ENCODE measurements at regions not wholly inside any gene's neighbourhood (a gene's known extent, or its start where the extent isn't known, plus 50 kb on each side); places are given as distances from the start of the nearest gene placed in this dataset.

DNA sequence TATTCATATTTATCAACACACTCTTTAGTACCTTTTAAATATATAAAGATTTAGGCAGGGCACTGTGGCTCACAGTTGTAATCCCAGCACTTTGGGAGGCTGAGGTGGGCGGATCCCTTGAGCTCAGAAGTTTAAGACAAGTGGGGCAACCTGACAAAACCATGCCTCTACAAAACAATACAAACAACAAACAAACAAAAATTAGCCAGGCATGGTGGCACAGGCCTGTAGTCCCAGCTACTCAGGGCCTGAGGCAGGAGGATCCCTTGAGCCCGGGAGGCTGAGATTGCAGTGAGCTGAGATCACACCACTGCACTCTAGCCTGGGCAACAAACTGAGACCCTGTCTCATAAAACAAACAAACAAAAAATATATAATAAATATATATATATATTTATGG lies 1748.3 kb upstream of the PCDH20 start:
- DNase-seq (no peak), ATAC-seq (ENCODE audit: low read depth in 2 of 2) (no peak)
- Mint-ChIP-seq H3K9me3 (peaks cover 0 to 5% (median 0%) of the 10 kb centered on the region in 7 donors), H3K4me1 (no peaks in the 10 kb centered on the region), H3K27me3 (no peaks in the 10 kb centered on the region), H3K4me3 (no peak overlapping the region), H3K36me3 (no peaks in the 10 kb centered on the region), H3K27ac (no peak overlapping the region)

- H3K4me1 Mint-ChIP-seq: no peaks in the 10 kb centered on the region
- no peaks in the 10 kb centered on the region for H3K27me3 Mint-ChIP-seq
- DNase-seq (no peak), ATAC-seq (ENCODE audit: low read depth in 2 of 2) (no peak)
- no peaks in the 10 kb centered on the region for H3K36me3 Mint-ChIP-seq
- no peak overlapping the region for H3K4me3 Mint-ChIP-seq
- peaks cover 0 to 7% (median 6%) of the 10 kb centered on the region in 7 donors for H3K9me3 Mint-ChIP-seq
- H3K27ac Mint-ChIP-seq: no peak overlapping the region
These were observed 1745.6 kb upstream of the PCDH20 start for GRCh38 chr13:63161219-63161618.

DNA sequence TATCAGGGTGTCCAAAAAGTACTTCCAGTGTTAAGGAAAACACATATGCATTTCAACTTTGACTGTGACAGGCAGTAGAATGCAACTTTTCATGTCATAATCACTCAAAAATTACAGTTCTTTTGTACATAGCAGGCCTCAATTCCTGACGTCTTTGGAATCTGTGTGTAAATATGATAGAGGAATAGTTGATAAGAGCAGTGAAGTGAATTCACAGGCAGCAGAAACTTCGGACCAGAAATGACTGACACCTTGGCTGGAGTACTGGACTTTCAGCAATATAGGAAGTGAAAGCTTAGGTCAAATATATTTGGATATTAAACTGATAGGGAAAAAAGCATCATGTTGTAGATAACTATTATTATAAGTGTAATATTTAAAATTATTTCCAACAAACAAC lies 1741.2 kb upstream of the PCDH20 start:
- H3K27ac Mint-ChIP-seq: no peak overlapping the region

GRCh38 chr13:63149375-63149774 lies 1733.7 kb upstream of the PCDH20 start:
- ATAC-seq (ENCODE audit: low read depth in 2 of 2) (no peak), DNase-seq (no peak)
- no peak overlapping the region for H3K4me3 Mint-ChIP-seq
- peaks cover 4 to 17% (median 11%) of the 10 kb centered on the region in 7 donors for H3K9me3 Mint-ChIP-seq
- H3K36me3 Mint-ChIP-seq: no peaks in the 10 kb centered on the region
- no peaks in the 10 kb centered on the region for H3K4me1 Mint-ChIP-seq
- H3K27ac Mint-ChIP-seq: no peak overlapping the region
- H3K27me3 Mint-ChIP-seq: no peaks in the 10 kb centered on the region

More for the DNA sequence above, 1741.2 kb upstream of the PCDH20 start:
- no peak for ATAC-seq (ENCODE audit: low read depth in 2 of 2)
- Mint-ChIP-seq H3K4me1 (no peaks in the 10 kb centered on the region), H3K9me3 (peaks cover 0 to 7% (median 5%) of the 10 kb centered on the region in 7 donors), H3K4me3 (no peak overlapping the region), H3K27me3 (no peaks in the 10 kb centered on the region), H3K36me3 (no peaks in the 10 kb centered on the region)
- no peak for DNase-seq

DNA sequence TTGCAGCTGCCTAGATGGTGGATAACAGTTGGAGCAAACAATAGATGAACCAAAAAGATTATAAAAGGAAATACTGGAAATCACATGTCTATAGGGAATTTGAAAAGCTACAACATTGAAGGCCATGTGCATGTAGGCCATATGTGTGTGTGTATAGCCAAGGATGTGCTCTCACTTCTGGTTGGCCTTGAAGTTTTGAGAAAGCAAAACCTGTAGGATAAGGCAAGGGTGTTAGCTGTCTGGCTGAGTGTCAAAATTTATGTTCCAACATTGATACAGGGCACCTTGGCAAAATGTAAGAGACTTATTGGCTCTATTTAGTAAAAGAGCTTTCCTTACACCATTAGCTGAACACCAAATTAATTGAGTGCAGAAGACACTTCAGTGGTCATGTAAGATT lies 1723.6 kb upstream of the PCDH20 start:
- no peaks in the 10 kb centered on the region for H3K36me3 Mint-ChIP-seq
- peaks cover 0 to 5% (median 3%) of the 10 kb centered on the region in 7 donors for H3K9me3 Mint-ChIP-seq
- no peak overlapping the region for H3K4me3 Mint-ChIP-seq
- DNase-seq (no peak), ATAC-seq (ENCODE audit: low read depth in 2 of 2) (no peak)
- H3K27me3 Mint-ChIP-seq: no peaks in the 10 kb centered on the region
- no peak overlapping the region for H3K27ac Mint-ChIP-seq
- H3K4me1 Mint-ChIP-seq: no peaks in the 10 kb centered on the region

DNA sequence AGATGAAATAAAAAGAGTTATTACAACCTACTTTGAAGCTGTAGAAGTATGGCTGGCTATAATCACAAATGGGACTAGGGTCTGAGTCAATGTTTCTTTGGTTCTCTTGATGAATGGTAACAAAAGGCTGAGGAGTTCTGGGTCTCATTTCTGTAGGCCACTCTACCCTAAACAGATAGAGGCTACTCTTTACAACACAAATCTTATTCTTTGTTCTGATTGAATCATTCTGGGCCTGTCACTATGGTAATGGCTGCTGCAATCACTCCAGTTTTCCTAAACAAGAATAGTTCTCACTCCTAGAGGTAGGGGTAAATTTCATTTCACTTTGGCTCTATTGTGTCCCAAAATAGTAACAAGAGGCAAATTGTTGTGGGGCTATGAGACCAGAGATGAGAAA lies 1714.3 kb upstream of the PCDH20 start:
- peaks cover 0 to 4% (median 0%) of the 10 kb centered on the region in 7 donors for H3K9me3 Mint-ChIP-seq
- H3K4me1 Mint-ChIP-seq: no peaks in the 10 kb centered on the region
- no peaks in the 10 kb centered on the region for H3K27me3 Mint-ChIP-seq
- H3K27ac Mint-ChIP-seq: no peak overlapping the region
- H3K36me3 Mint-ChIP-seq: no peaks in the 10 kb centered on the region
- no peak overlapping the region for H3K4me3 Mint-ChIP-seq
- ATAC-seq (ENCODE audit: low read depth in 2 of 2) (no peak), DNase-seq (no peak)

- peaks cover 0 to 4% (median 0%) of the 10 kb centered on the region in 7 donors for H3K9me3 Mint-ChIP-seq
- ATAC-seq (ENCODE audit: low read depth in 2 of 2) (no peak), DNase-seq (no peak)
- H3K27me3 Mint-ChIP-seq: no peaks in the 10 kb centered on the region
- no peak overlapping the region for H3K4me3 Mint-ChIP-seq
- H3K27ac Mint-ChIP-seq: no peak overlapping the region
- no peaks in the 10 kb centered on the region for H3K36me3 Mint-ChIP-seq
- H3K4me1 Mint-ChIP-seq: no peaks in the 10 kb centered on the region
These were observed 1713.1 kb upstream of the PCDH20 start for GRCh38 chr13:63128716-63129115.

DNA sequence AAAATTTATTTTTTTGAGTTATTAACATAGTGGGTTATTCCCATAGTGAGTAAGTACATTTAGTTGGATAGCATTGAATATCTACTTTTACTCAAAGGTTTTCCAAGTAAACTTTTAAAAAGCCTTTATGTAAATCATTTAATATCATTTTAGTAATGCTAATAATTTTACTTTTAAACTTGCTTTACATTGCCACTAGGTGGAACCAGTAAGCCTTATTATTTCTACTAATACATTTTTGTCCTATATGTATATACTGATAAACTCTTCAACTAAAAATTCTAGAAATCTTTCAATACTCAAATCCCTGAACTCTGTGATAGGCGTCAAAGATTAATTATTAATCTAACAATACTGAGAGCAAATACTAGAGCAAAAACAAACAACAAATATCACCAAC lies 1709.2 kb upstream of the PCDH20 start:
- Mint-ChIP-seq H3K36me3 (no peaks in the 10 kb centered on the region), H3K27me3 (no peaks in the 10 kb centered on the region), H3K4me3 (no peak overlapping the region), H3K4me1 (no peaks in the 10 kb centered on the region), H3K27ac (no peak overlapping the region), H3K9me3 (no peaks in the 10 kb centered on the region)
- DNase-seq (no peak), ATAC-seq (ENCODE audit: low read depth in 2 of 2) (no peak)

GRCh38 chr13:63120883-63121282 lies 1705.2 kb upstream of the PCDH20 start:
- Mint-ChIP-seq H3K36me3 (no peaks in the 10 kb centered on the region), H3K9me3 (no peaks in the 10 kb centered on the region), H3K27me3 (no peaks in the 10 kb centered on the region), H3K27ac (no peak overlapping the region), H3K4me3 (no peak overlapping the region), H3K4me1 (no peaks in the 10 kb centered on the region)
- ATAC-seq (ENCODE audit: low read depth in 2 of 2) (no peak), DNase-seq (no peak)

GRCh38 chr13:63117710-63118109 lies 1702.1 kb upstream of the PCDH20 start:
- ATAC-seq (ENCODE audit: low read depth in 2 of 2) (no peak), DNase-seq (no peak)
- Mint-ChIP-seq H3K9me3 (peaks cover 0 to 3% (median 0%) of the 10 kb centered on the region in 7 donors), H3K27me3 (no peaks in the 10 kb centered on the region), H3K4me3 (no peak overlapping the region), H3K27ac (no peak overlapping the region), H3K36me3 (no peaks in the 10 kb centered on the region), H3K4me1 (no peaks in the 10 kb centered on the region)

DNA sequence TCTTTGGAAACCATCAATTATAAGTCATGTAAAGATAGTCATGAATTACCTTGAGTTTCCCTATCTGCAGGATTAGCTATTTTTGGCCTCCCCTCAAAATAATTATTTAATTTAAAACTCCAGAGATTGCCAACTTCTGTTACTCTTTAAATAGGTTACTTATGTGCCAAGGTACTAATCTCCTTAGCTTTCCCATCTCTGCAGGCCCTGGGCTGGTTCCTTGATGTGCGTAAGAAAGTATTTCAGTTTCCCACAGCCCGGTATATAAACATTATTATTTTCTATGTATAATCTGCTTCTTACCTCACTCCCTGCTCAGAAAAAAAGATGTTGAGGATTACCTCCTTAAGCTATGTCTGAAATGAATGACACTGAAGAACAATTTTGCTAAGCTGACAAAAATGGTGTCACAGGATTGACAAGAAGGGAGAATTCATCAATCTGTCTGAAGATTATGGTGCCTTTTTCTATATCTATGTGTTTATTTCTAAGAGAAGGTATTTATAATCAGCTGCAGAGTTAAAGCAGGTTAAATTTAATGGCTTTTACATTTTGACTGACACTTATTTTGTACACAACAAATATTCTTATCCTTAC lies 1697.2 kb upstream of the PCDH20 start:
- no peaks in the 10 kb centered on the region for H3K4me1 Mint-ChIP-seq
- H3K4me3 Mint-ChIP-seq: no peak overlapping the region
- peaks cover 0 to 3% (median 0%) of the 10 kb centered on the region in 7 donors for H3K9me3 Mint-ChIP-seq
- no peak overlapping the region for H3K27ac Mint-ChIP-seq
- no peaks in the 10 kb centered on the region for H3K36me3 Mint-ChIP-seq
- H3K27me3 Mint-ChIP-seq: no peaks in the 10 kb centered on the region
- DNase-seq (no peak), ATAC-seq (ENCODE audit: low read depth in 2 of 2) (no peak)

- H3K4me1 Mint-ChIP-seq: no peaks in the 10 kb centered on the region
- DNase-seq: no peak
- H3K27me3 Mint-ChIP-seq: no peaks in the 10 kb centered on the region
- H3K9me3 Mint-ChIP-seq: peaks cover 0 to 3% (median 0%) of the 10 kb centered on the region in 7 donors
- H3K27ac Mint-ChIP-seq: no peak overlapping the region
- ATAC-seq (ENCODE audit: low read depth in 2 of 2): no peak
- H3K4me3 Mint-ChIP-seq: no peak overlapping the region
- no peaks in the 10 kb centered on the region for H3K36me3 Mint-ChIP-seq
These were observed 1694.8 kb upstream of the PCDH20 start for GRCh38 chr13:63110466-63110865.

- Mint-ChIP-seq H3K4me3 (no peak overlapping the region), H3K36me3 (no peaks in the 10 kb centered on the region), H3K4me1 (no peaks in the 10 kb centered on the region), H3K27ac (no peak overlapping the region), H3K27me3 (no peaks in the 10 kb centered on the region), H3K9me3 (peaks cover 0 to 2% (median 0%) of the 10 kb centered on the region in 7 donors)
- DNase-seq: no peak
- no peak for ATAC-seq (ENCODE audit: low read depth in 2 of 2)
These were observed 1691.7 kb upstream of the PCDH20 start for GRCh38 chr13:63107179-63107943.

GRCh38 chr13:63094717-63095116 lies 1679.1 kb upstream of the PCDH20 start:
- Mint-ChIP-seq H3K36me3 (no peaks in the 10 kb centered on the region), H3K27me3 (no peaks in the 10 kb centered on the region), H3K4me1 (no peaks in the 10 kb centered on the region), H3K9me3 (peaks cover 0 to 2% (median 0%) of the 10 kb centered on the region in 7 donors), H3K4me3 (no peak overlapping the region), H3K27ac (no peak overlapping the region)
- no peak for DNase-seq
- no peak for ATAC-seq (ENCODE audit: low read depth in 2 of 2)
